Endometrial microvascular endothelial cells (primary cell): ENCODE measurements at regions not wholly inside any gene's neighbourhood (a gene's known extent, or its start where the extent isn't known, plus 50 kb on each side); places are given as distances from the start of the nearest gene placed in this dataset.
"Not testable (repeated sequence)": the region's sequence is repeated elsewhere in the genome, so short reads cannot be mapped to it uniquely, and the experiment has no call there.

Experiments used
- in situ Hi-C: cut with HindIII; loops from 2 replicates; pipeline ENCODE4 v1.10.0; 2017; ENCODE audit warnings: low sequenced_read_pairs, low pct_unique_long_range_greater_than_20kb; ENCODE audit errors: inconsistent ontology term

- in situ Hi-C loops: no loop called here
Observed at GRCh38 chr5:166286832-166287231, 2004.6 kb upstream of the WWC1 start.

- in situ Hi-C loops: no loop called here
Observed at GRCh38 chr5:166287866-166288265, 2003.6 kb upstream of the WWC1 start.

GRCh38 chr5:166291800-166292199, 1999.6 kb upstream of the WWC1 start:
- in situ Hi-C loops: not testable (repeated sequence)

GRCh38 chr5:166293892-166294291, 1997.6 kb upstream of the WWC1 start:
- in situ Hi-C loops: no loop called here

- in situ Hi-C loops: no loop called here
Observed at GRCh38 chr5:166302166-166302565, 1989.3 kb upstream of the WWC1 start.

GRCh38 chr5:166317425-166317824, 1974.0 kb upstream of the WWC1 start:
- in situ Hi-C loops: no loop called here

- in situ Hi-C loops: no loop called here
Observed at GRCh38 chr5:166320920-166321480, 1970.4 kb upstream of the WWC1 start.

GRCh38 chr5:166324372-166324771, 1967.1 kb upstream of the WWC1 start:
- in situ Hi-C loops: no loop called here

- in situ Hi-C loops: no loop called here
Observed at GRCh38 chr5:166329149-166329800, 1962.2 kb upstream of the WWC1 start.

- in situ Hi-C loops: no loop called here
Observed at GRCh38 chr5:166330036-166330435, 1961.4 kb upstream of the WWC1 start.

- in situ Hi-C loops: no loop called here
Observed at GRCh38 chr5:166331521-166331920, 1959.9 kb upstream of the WWC1 start.

- in situ Hi-C loops: no loop called here
Observed at GRCh38 chr5:166338801-166339200, 1952.6 kb upstream of the WWC1 start.

- in situ Hi-C loops: no loop called here
Observed at GRCh38 chr5:166340039-166340438, 1951.4 kb upstream of the WWC1 start.

GRCh38 chr5:166341740-166342337, 1949.6 kb upstream of the WWC1 start:
- in situ Hi-C loops: no loop called here

- in situ Hi-C loops: no loop called here
Observed at GRCh38 chr5:166342402-166342801, 1949.0 kb upstream of the WWC1 start.

- in situ Hi-C loops: no loop called here
Observed at GRCh38 chr5:166346726-166347374, 1944.6 kb upstream of the WWC1 start.

- in situ Hi-C loops: no loop called here
Observed at GRCh38 chr5:166349046-166349445, 1942.4 kb upstream of the WWC1 start.

- in situ Hi-C loops: no loop called here
Observed at GRCh38 chr5:166353580-166353979, 1937.9 kb upstream of the WWC1 start.

- in situ Hi-C loops: no loop called here
Observed at GRCh38 chr5:166354332-166354731, 1937.1 kb upstream of the WWC1 start.

GRCh38 chr5:166356096-166356495, 1935.3 kb upstream of the WWC1 start:
- in situ Hi-C loops: no loop called here
